ENCODE measurements at regions not wholly inside any gene's neighbourhood (a gene's known extent, or its start where the extent isn't known, plus 50 kb on each side); places are given as distances from the start of the nearest gene placed in this dataset.

- intact Hi-C loops (cut with DNase I), result no loop called here
- Histone ChIP-seq H3K4me3 (no peak overlapping the region), H3K4me1 (no peaks in the 10 kb centered on the region), H3K27me3 (no peaks in the 10 kb centered on the region), H3K27ac (no peak overlapping the region), H3K9me3 (no peaks in the 10 kb centered on the region), H3K36me3 (no peaks in the 10 kb centered on the region)
- ATAC-seq, result no peak
- WGBS (ENCODE audit: insufficient coverage, low coverage, low lambda C conversion rate, missing lambda C conversion rate), result 67% methylated on average over 4 of the region's 4 CpGs
- DNase-seq, result no peak
- TF ChIP-seq POLR2A (IDR thresholded peaks at IDR 0.05), result no peak
- TF ChIP-seq CTCF (IDR thresholded peaks at IDR 0.05), result no peak
These were observed 54.9 kb downstream of the NKX2-1 start for GRCh38 chr14:36465178-36465577.

- H3K36me3 ChIP-seq, result no peaks in the 10 kb centered on the region
- no peaks in the 10 kb centered on the region for H3K4me1 ChIP-seq
- no peaks in the 10 kb centered on the region for H3K27me3 ChIP-seq
- TF ChIP-seq CTCF (IDR thresholded peaks at IDR 0.05) (no peak), POLR2A (IDR thresholded peaks at IDR 0.05) (no peak)
- WGBS (ENCODE audit: insufficient coverage, low coverage, low lambda C conversion rate, missing lambda C conversion rate), result 86% methylated on average over 1 of the region's 1 CpG
- ATAC-seq (peak in 2 of 4 donors; percentile 30 to 58), DNase-seq (no peak)
- H3K9me3 ChIP-seq, result no peaks in the 10 kb centered on the region
- H3K4me3 ChIP-seq, result no peak overlapping the region
- intact Hi-C loops (cut with DNase I), result no loop called here
- H3K27ac ChIP-seq, result no peak overlapping the region
These were observed 57.1 kb downstream of the NKX2-1 start for GRCh38 chr14:36462890-36463289.

- Histone ChIP-seq H3K27ac (peak overlapping the region in 2 of 3 donors; percentile 75 to 77), H3K27me3 (no peaks in the 10 kb centered on the region), H3K9me3 (no peaks in the 10 kb centered on the region), H3K4me3 (no peak overlapping the region), H3K36me3 (no peaks in the 10 kb centered on the region), H3K4me1 (peaks cover 0 to 27% (median 11%) of the 10 kb centered on the region in 4 donors)
- DNase-seq, result no peak
- intact Hi-C loops (cut with DNase I), result no loop called here
- TF ChIP-seq POLR2A (IDR thresholded peaks at IDR 0.05) (no peak), CTCF (IDR thresholded peaks at IDR 0.05) (no peak)
- WGBS (ENCODE audit: insufficient coverage, low coverage, low lambda C conversion rate, missing lambda C conversion rate), result 33% methylated on average over 2 of the region's 2 CpGs
- peak in 1 of 4 donors; percentile 31 for ATAC-seq
These were observed 64.8 kb downstream of the NKX2-1 start for GRCh38 chr14:36455241-36455627.

- Histone ChIP-seq H3K9me3 (no peaks in the 10 kb centered on the region), H3K4me3 (no peak overlapping the region), H3K4me1 (peaks cover 0 to 27% (median 11%) of the 10 kb centered on the region in 4 donors), H3K27ac (peak overlapping the region in 2 of 3 donors; percentile 75 to 77), H3K36me3 (no peaks in the 10 kb centered on the region), H3K27me3 (no peaks in the 10 kb centered on the region)
- DNase-seq (peak in 1 of 3 donors; percentile 67), ATAC-seq (peak; percentile 85 to 95 (median 90))
- intact Hi-C loops (cut with DNase I), result no loop called here
- WGBS (ENCODE audit: insufficient coverage, low coverage, low lambda C conversion rate, missing lambda C conversion rate), result 13% methylated on average over 5 of the region's 5 CpGs
- TF ChIP-seq CTCF (IDR thresholded peaks at IDR 0.05), result no peak
- no peak for TF ChIP-seq POLR2A (IDR thresholded peaks at IDR 0.05)
These were observed 65.3 kb downstream of the NKX2-1 start for GRCh38 chr14:36454599-36455240.
